ENCODE measurements at regions not wholly inside any gene's neighbourhood (a gene's known extent, or its start where the extent isn't known, plus 50 kb on each side); places are given as distances from the start of the nearest gene placed in this dataset.

DNA sequence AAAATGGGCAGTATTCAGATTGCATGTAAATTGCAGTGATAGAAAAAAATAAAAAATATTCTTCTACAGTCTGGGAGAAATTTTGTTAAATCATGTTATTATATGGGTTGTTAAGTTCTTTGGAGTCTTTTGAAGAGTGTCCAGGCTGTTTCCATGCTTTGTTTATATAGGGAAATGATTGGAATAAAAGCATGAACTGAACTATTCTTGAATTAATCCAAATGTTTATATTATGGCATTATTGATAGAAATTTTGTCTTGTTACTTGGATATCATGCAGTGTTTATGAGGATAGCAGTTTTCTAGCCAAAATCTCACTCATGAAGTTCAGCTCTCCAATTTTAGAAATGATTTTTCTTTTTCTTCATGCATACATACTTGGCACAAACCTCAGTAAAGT, 108.2 kb upstream of the NAV3 start:
- no peak for DNase-seq

DNA sequence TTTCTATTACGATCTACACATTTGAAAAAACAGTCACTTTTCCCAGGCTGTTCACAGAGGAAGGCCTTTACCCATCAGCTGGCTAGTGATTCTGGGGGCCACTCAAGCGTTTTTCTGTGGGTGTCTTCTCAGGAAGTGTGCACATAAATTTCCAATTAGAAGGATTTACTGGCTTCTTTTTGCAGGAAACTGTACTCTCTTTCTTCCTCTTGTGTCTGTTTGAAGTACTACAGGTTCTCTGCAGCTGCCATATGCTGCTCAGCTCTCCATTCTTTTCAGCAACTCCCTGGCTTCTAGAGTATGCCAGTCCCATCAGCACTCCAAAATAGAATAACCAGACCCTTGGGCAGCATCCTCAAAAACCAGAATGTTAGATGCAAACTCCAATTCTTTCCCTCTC, 110.4 kb upstream of the NAV3 start:
- DNase-seq = no peak

DNA sequence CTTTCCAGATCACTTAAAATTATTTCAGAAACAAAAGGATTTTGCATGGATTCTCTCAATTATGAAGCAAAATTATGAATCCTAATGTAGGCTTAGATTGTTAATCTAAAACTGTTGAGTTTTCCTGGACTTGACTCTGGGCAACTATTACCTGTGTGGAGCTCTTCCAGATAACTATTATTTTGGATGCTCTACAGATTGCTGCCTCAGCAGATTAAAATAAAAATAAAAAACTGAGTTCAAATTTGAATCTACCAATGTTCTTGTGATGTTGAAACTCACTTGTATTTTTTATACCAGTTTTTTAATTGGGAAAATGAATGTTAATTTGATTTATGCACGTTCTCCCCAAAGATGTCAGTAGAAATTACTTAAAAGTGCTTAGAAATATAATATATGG, 120.5 kb upstream of the NAV3 start:
- no peak for DNase-seq

DNA sequence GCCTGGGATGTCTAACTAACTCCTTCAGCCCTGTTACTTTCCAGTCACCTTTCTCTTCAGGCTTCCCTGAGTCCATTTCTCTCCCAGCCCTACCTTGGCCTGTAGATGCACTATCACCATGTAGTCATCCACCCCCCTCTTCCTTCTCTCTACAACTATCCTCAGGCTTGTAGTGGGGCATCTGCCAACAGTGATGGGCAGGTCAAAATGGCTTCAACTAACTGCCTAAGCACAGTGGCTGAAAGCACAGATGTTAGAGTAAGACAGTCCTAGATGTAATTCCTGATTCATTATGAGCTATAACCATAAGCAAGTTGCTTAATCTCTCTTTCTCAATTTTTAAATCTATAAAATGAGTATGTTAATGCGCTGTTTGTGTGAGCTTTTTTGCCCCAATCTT, 133.6 kb upstream of the NAV3 start:
- no peak for DNase-seq

DNA sequence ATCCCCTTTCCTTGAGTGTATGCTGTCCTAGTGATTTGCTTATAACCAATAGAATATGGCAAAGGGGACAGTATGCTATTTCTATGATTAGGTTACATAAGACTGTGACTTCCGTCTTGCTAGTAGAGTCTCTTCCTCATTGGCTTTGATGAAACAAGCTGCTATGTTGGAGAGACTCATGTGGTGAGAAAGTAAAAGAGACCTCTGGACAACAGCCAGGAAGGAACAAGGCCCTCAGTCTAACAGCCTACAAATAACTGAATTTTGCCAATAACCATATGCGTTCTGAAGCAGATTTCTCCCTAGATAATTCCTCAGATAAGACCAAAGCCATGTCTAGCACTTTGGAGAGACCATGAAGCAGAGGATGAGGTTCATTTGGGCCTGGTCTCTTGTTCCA, 134.5 kb upstream of the NAV3 start:
- peak; percentile 79 for DNase-seq

DNA sequence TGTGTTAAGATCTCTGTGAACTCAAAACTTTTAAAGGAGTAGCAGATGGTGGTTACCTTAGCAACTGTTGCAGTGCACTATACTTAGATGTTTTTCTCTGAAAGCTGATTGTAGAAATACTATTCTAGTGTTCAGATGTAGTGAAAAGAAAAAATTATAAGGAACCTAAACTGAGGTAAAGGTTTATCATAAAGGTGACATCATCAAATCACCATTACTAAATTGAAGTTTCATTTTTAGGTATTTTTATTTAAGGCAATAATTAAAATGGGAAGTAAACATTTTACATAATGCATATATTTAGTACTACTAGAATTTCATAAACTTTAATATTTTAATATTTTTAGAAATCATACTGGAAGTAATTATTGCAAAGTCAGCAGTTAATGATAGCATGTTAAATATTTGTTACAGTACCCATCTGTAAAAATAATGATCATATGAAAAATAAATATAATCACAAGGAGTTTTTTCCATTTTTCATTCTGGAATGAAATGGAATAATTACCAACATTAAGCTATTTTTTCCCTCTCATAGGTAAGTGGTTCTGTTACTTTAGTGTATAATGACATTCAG, 141.1 kb upstream of the NAV3 start:
- no peak for DNase-seq

DNA sequence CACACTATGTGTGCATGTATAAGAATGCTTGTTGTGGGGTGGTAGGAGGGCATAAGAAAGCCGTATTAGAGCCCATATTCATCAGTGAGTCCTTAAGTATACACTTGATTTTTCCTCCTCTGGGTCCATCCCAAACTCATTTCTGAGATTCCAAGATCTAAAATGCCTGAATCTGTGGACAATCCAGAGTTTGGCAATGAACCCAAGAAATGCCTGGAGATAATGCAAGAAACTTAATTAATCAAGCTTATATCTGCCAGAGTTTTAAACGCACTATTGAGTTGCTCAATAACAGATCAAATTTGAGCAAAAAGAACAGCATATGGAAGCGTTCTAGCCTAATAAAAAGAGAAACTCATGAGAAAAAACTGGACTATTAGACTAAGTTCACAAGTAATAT, 143.4 kb upstream of the NAV3 start:
- DNase-seq = no peak

DNA sequence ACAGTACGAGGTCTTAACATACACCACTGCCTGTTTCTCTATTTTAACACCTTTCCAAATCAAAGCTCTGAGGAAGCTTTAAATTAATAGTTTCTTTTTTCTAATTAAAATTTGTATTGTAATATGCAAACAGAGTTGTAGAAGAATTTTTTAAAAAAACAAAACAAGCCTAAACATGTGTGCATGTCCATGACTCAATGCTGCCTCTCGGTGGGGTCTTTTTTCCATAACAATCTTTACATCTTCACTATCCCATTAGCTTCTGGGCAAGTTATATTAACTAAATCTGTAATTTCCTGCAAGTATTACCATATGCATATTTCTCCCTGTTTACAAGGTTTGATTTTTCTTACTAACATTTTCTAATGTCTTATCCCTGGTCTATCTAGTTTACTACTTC, 143.9 kb upstream of the NAV3 start:
- no peak for DNase-seq

DNA sequence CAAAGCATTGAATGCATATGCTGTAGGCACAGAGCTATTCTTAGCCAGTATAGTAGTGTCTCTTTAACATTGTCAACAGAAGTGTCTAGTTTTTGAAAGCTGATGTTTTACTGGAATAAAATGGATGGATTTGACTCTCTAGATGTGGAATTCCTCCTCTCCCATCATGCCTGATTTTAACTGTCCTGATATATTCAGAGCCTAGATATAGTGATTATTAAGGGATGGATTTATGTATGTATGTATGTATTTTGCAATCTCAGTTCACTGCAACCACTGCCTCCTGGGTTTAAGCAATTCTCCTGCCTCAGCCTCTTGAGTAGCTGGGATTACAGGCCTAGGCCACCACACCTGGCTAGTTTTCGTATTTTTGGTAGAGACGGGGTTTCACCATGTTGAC, 144.8 kb upstream of the NAV3 start:
- no peak for DNase-seq

DNA sequence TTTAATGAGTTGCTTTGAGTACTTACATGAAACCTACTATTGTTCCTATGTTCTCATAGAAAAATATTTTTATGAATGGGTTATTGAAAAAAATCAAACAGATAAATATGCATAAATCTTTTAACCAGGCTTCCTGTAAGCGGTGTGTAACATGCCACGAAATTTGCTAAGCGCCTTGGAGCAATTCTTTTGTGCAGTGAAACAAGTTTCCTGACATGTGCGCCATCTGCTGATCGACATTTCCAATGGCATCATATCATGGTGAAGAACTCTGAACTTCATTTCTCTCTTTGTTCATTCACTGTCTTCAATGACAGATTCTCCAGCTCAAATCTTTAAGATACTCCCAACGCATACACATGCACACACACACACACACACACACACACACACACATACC, 145.6 kb upstream of the NAV3 start:
- DNase-seq = peak; percentile 42

DNA sequence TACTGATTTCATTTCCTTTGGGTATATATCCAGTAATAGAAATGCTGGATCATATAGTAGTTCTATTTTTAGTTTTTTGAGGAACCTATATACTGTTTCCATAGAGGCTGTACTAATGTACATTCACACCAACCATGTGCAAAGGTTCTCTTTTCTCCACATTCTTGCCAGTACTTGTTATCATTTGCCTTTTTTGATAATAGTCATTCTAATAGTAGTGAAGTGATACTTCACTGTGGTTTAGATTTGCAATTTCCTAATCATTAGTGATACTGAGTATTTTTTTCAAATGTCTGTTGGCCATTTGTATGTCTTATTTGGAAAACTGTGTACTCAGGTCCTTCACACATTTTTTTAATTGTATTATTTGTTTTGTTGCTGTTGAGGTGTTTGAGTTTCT, 148.2 kb upstream of the NAV3 start:
- DNase-seq = no peak

DNA sequence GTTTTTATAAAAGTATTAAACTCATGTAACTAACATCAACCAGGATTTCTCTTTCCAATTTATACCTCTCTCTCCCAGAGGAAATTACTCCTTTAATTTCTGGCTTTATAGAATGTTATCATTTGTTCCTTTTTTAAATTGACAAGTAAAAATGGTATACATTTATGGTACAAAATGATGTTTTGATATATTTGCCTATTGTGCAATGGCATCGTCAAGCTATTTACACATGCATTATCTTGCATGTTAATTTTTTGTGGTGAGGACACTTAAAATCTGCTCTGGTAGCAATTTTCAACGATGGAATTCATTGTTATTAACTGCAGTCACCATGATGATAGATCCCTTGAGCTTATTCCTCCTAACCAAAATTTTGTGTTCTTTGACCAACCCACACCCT, 149.0 kb upstream of the NAV3 start:
- no peak for DNase-seq

DNA sequence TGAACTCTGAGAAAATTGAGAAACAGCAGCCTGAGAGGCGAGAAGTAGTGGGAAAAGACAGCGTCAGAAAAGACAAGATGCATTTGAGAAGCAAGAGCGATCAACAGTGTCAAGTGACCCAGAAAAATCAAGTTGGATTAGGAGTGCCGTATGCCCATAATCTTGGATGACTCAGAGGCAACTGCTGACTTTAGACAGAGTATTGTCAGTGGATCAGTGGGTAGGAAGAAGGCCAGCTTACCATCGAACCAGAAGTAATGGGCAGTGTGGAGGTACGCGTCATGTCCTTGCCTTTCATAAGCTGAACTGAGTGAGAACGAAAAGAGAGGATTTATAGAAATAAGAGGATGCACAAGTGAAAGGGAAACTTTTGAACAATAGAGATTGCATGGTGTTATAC, 151.0 kb upstream of the NAV3 start:
- no peak for DNase-seq

DNA sequence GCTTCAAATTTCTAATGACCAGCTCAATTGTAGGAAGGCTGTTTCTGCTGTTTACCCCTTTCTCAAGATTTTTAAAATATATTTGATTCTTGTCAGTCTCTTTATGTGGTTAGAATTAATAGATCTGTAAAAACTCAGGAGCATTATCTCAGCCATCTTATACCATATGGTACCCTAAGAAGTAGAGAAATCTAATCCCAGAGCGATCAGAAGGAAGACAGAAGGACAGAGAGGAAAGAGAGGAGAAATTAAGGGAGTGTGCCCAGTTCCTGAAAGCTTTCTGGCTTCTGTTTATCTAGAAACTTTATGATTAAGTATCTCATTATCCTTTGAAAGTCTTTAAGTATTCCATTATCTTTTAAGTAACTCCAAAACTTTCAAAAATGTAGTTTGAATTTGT, 152.1 kb upstream of the NAV3 start:
- no peak for DNase-seq

DNA sequence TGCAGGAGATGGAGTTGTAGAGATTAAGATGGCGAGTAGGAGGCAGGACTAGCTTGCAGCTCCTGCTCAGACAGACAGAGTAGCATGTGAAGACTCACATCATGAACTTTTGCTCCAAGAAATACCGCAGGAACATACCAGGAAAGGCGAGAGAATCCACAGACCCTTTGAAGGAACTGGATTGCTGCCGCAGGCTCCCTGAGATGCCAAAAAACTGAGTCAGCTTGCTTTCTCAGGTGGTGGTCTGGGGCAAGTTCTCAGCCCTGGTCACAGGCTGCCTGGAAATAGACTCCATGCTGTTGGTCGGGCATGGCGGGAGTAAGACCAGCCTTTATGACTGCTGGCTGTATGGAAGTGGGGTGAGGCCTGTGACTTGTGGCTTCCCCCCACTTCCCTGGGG, 163.6 kb upstream of the NAV3 start:
- DNase-seq = no peak

DNA sequence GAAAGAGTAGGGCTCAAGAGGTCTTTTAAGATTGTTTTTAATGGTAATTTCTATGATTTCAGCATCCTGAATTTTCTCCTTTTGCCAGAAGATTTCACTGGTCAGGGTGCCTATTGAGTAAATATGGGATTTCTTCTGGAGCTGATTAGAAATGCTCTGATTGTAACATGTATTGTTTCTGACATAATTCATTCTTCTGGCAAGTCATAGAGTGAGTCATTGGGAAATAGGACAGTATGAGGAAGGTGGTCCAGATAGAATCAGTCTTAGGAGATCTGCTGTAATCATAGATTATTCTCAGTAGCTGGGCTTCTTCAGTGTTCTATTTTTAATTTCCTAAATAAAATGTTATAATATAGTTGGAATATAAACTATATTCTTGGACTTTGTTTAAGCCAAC, 182.0 kb upstream of the NAV3 start:
- DNase-seq = no peak

DNA sequence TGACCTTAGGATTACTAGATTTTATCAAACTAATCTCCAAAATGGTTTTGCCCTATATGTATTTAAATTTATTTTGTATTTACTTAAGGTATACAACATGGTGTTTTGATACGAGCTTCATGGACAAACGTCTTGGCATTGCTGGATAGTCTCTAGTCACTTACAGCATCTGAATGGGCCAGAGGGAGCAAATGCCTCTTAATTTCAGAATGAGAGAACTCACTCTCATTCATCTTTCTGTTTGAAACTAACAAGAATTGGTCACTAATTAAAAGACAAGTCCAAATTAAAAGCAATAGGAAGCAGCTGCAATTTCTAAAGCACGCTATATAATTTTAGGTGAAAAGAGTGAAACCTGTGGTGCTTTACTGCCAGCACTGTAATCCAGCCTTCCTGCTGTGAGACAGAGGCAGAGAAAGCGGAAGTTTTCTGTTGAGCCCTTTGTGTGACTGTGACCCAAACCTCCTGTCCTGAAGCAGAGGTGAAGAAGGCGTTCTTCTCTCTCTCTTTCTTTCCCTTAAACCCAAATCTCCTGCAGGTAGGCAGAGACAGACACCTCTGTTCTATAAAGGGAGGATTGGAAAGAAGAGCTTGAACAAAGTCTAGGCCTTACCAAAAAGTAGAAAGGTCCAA, 184.6 kb upstream of the NAV3 start:
- peak; percentile 11 for DNase-seq

DNA sequence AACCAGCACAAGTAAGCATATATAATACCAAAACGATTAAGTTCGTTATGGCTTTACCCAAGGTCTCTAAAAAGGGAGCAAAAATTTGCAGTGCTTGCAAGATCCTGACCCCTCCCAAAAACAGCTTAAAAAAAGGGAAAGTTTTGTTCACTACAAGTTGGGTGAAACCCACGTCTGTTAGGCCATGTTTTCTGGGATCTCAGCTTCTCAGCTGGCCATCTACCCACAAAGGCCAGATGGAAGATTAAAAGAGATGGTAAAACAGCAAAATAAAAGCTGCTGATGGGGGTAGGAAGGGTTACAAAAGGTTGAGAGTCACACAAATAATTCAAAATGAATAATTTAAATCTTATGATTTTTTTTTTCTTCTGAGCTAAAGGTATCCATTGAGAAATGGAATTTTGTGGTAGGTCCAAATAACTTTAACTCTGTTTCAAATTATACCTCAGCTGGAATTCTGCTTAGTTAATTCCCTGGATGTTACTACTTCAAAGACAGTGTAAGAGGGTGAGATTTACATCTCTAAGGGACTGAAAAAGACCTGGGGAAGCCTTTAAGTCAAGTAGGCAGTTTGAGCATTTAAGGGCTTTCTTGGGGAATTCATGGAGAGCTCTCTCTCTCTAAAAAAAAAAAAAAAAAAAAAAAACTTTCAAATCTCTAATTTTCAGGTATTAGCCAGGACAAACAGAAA, 185.6 kb upstream of the NAV3 start:
- no peak for DNase-seq

DNA sequence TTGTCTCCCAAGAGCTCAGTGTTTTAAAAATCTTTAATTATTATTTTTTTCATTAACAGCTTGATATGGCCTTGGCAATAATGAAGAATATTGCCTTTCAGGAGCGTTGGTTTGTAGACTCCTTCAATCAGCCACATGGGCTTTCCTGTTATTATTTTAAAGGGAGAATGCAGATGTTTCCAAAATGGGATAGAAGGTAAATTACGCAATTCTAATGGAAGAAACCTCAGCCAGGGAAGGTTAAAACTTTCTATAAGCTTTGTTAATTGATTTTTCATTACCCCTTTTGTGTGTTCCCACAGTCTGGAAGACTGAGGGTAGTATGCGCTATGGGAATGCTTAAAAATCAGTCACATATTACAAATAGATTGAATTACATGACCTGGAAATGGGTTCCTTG, 188.4 kb upstream of the NAV3 start:
- DNase-seq = no peak

DNA sequence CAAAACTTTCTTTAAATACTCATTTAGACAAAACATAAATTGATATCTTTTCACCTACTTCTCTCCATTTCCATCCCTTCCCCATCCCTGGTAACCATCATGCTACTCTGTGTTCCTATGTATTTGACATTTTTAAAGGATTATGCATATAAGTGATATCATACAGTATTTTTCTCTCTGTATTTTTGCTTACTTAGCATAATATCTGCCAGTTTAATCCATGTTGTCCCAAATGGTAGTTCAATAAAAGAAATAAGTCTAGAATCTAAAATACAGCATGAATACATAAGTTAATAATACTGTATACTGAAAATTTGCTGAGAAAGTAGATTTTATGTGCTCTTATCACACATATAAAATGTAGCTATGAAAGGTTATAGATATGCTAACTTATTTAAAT, 190.3 kb upstream of the NAV3 start:
- no peak for DNase-seq

DNA sequence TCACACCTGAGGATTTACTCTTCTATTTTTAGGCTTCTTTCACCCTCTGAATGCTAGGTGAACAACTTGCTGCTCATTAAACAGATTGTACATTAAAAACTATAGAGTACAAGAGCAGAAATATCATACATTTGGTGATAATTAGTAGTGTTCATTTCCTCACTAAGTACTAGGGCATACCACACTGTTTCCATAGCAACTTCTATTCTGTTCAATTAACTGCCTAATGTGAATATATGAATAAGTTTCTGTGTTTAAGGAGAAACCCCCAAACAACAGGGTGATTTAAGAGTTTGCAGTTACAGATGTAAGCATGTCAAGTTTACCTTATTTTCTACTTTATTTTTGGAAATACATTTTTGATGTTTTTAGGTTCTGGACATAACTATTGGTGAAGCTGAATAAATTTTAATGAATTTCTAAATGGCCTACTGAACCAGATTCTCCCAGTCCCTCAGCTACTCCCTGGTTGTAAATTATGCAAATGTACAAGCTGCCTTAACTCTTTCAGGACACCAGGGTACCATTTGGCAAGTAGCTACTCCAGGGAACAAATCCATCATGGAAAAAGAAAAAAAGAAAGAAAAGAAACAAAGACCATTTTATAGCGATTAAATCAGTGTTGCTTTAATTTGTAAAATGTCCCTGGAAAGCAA, 199.8 kb upstream of the NAV3 start:
- no peak for DNase-seq

DNA sequence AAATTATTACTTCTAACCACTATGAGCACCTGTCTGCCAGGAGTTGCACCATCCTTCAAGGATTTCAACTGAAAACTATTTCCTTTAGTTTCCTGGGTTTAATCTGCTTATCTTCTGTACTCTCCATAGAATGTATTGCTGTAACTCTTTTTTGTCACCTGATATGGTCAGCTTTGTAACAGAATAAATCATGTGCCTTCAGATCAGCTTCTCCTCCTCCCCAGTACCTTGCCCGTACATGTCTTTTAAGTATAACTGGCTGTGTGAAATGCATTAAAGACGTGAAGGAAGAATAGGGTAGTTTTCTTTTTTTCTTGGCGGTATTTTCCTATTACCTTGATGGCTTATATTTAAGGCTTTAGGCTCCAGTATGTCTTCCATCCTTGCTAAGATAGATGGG, 200.3 kb upstream of the NAV3 start:
- no peak for DNase-seq

DNA sequence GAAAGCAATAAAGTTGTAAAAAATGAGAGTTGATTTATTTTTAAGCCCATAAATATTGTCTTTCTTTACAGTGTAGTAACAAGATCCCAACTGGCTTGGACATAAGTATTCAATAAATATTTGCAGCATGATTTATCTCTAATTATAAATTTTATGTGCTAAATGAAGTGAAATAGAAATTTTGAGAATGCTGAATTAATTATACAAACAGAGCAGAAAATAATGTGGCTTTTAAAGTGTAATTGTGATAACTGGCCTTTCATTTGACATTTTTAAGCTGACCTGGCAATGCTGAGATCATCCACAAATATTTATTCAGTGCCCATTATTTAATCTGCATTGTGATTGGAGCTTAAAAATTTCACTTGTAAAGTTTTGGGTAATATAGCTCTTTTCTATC, 201.6 kb upstream of the NAV3 start:
- no peak for DNase-seq

DNA sequence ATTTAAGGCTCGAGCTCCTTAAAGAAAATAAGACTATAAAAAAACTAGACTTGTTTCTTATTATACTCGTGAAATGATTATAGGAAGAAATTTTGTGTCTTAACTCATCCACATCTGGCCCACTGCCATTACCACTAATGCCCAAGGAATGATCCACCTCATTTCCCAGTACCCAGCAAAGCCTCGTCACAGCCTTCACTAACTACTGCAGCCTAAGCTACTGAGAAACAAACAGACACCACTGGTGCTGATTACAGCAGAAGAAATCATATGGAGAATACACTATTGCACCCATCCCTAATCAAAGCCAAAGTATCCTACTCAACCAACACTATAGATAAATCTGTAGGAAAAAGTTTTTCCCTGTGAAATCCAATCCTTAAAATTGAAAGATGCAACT, 205.3 kb upstream of the NAV3 start:
- DNase-seq = no peak
